GM21619 (cell line): ENCODE measurements at regions not wholly inside any gene's neighbourhood (a gene's known extent, or its start where the extent isn't known, plus 50 kb on each side); places are given as distances from the start of the nearest gene placed in this dataset.
A peak's percentile ranks its signal among the peaks of the same experiment; 100 is the strongest.

Experiments
- ATAC-seq: cut with Tn5 transposase; IDR thresholded peaks from one replicate; pipeline ENCODE4 v1.9.1; 2021; ENCODE audit not compliant: unreplicated experiment

DNA sequence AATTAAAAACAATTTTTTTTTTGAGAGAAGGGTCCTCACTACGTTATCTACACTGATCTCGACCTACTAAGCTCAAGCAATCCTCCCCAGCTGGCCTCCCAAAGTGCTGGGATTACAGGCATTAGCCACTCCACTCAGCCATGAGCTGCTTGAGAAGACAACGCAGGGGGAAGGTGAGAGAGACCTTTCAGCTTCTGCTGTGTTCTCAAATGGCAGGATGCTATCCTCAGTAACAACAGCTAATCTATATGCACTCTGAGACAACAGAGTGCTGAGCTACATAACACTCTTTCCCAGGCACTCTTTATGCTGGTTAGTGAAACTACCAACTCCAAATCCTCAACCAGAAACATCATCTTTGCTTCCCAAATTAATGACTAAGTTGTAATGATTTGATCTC lies 526.1 kb downstream of the CCER1 start:
- ATAC-seq, result no peak

GRCh38 chr12:90428465-90428864 lies 526.5 kb downstream of the CCER1 start:
- ATAC-seq, result no peak

DNA sequence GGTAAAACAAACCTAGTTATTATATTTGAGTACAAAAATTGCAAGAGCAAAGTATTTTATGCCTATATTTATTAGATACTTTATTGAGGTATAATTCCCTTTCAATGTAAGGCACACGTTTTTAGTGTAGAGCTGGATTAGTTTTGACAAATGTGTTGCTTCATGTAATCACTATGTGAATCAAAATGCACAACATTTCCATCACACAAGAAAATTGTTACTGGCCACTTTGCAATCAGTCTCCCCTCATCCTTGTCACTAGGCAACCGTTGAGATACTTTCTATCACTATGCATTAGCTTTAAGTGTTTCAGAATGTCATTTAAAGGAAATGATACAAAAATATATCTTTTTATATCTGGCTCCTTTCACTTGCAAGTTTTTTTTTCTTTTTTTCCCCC lies 531.0 kb downstream of the CCER1 start:
- ATAC-seq, result no peak

DNA sequence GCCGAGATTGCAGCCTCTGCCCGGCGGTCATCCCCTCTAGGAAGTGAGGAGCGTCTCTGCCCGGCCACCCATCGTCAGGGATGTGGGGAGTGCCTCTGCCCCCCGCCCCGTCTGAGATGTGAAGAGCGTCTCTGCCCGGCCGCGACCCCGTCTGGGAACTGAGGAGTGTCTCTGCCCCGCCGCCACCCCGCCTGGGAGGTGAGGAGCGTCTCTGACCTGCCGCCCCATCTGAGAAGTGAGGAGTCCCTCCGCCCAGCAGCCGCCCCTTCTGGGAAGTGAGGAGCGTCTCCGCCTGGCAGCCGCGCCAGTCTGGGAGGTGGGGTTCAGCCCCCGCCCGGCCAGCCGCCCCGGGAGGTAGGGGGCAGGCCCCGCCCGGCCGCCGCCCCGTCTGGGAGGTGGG lies 544.0 kb downstream of the CCER1 start:
- ATAC-seq, result no peak

GRCh38 chr12:90407841-90408240 lies 547.1 kb downstream of the CCER1 start:
- ATAC-seq, result no peak

- ATAC-seq, result peak; percentile 79
Measured at GRCh38 chr12:90404071-90404470, 550.9 kb downstream of the CCER1 start.

DNA sequence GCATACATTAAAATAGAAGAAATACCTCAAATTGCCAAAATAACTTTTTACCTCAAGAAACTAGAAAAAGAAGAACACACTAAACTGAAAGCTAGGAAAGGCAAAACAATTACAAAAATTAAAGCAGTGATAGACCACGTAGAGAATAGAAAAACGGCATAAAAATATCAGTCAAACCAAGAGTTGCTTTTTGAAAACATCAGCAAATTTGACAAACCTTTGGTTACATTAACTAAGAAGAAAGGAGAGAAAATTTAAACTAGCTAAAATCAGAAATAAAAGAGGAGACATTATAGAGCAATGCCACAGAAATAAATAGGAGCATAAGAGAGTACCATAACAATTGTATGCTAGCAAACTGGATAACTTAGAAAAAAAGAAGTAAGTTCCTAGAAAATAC lies 553.8 kb downstream of the CCER1 start:
- ATAC-seq, result no peak

DNA sequence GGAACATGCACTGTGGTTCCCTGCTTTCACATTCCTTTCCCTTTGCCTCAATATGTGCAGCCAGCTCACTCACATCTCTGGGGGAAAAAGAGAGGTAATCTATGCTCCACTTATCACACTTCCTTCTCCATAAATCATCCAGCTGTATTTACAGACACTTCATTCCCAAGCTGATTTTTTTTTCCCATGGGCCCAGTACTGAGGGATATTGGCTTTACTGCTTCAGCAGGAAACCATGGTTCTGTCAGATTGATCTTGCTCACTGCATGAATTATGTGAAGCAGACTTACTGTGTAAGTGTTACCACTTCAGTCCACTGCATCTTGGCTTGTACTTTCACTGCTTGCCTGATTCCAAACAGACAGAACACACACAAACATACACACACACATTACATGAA lies 555.6 kb downstream of the CCER1 start:
- no peak for ATAC-seq

GRCh38 chr12:90398285-90398836 lies 556.6 kb downstream of the CCER1 start:
- ATAC-seq, result no peak

DNA sequence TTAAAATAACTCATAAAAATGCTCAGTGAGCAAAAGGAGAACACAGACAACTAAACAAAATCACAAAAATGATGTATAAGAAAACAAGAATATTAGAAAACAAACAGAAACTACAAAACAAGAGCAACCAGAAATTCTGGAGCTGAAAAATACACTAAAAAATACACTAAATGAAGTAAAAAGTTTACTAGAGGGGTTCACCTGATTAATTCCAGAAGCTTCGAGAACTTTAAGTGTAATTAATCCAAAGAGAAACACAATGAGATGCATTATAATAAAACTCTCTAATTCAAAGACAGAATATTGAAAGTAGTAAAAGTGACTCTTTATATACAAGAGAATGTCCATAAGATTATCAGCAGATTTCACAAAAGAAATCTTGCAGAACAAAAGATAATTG lies 558.4 kb downstream of the CCER1 start:
- no peak for ATAC-seq

DNA sequence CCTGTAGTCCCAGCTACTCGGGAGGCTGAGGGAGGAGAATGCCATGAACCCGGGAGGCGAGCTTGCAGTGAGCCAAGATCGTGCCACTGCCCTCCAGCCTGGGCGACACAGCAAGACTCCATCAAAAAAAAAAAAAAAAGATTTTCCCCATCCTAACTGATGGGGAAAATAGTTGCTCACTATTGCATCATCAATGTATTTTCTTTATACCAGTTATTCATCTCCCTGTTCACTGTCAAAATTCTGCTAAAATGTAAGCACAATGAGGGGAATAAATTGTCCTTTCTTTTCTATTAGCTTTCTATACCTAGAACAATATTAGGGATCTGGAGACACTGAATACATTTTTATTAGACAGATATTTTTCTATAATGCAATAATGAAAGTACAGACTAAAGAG lies 561.3 kb downstream of the CCER1 start:
- ATAC-seq, result no peak

DNA sequence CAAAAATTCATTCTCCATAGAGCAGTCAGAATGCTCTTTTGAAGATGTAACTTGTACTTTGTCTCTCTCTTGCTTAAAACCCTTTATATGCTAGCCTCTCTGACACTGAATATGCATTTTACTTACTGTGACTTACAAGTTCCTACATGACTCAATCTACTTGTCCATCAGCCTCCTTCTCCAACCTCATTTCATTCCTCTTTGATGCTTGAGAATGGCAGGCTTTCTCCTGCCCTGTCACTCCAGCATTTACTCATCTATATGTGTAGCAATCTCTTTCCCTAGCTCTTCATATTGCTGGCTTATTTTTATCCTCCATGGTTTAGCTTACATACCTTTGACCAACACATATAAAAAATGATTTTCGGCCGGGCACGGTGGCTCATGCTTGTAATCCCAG lies 561.9 kb downstream of the CCER1 start:
- ATAC-seq, result no peak

- ATAC-seq, result no peak
Measured at GRCh38 chr12:90390947-90391346, 564.0 kb downstream of the CCER1 start.

- no peak for ATAC-seq
Measured at GRCh38 chr12:90368081-90368480, 586.9 kb downstream of the CCER1 start.

DNA sequence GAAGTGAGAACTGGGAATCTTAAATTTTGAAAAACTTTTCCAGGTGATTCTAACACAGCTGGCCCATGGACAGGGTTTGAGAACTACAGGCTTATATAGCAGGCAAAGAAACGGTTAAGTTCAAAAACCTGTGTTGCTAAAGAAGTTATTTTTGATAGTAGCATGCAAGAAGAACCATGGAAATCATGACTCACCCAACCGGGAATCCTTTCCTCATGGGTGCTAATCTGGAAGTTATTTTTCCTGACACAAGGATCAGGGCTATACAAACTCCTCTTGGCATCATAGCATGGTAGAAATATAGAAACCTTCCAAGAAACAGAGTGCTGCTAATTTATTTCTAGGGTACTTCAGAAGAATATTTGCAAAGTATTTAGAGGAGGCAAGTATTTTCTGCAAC lies 588.7 kb downstream of the CCER1 start:
- no peak for ATAC-seq

DNA sequence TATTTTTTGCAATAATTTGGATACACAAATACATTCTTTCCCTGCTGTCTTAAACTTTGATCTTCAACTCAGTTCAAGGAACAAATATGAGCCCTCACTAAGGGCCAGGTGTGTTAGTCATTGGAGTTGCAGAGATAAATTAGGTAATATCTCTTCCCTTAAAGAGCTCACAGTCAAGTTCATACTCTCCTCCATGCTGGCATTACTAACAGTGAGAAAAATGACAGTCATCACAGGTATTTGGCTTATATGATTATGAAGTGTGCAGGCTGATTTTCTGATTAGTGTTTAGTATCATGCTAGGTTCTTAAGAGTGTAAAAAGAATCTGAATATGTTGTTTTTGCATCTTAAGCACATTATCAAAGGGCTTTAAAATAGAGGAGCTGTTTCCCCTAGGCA lies 594.7 kb downstream of the CCER1 start:
- ATAC-seq, result no peak

DNA sequence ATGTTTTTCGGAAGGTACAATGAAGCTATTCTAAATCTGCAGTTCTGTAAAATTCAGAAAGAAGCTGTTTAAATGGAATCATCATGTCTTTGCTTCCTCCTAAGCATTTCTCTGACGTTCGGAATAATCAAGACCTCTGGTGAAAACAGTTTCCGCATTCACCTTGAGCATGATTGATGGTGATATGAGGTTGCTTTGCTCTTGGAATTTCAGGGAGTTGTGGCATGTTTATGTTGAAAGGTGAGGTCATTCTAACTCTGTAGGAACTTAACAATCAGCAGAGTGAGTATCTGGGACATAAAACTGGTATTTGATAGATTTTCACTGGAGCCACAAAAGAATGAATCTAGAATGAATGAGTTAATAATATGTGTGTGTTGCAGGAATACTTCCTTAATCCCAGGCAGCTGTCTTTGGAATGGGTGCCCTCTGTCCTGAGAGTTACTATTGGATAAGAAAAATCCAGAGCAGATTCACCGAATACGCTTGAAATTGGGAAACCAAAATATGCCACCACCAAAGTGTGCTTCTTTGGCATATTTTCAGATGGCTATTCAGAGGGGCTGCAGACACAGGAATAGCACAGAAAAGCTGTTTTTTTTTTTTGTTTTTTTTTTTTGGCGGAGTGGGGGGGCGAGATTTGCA lies 599.1 kb downstream of the CCER1 start:
- ATAC-seq, result no peak

DNA sequence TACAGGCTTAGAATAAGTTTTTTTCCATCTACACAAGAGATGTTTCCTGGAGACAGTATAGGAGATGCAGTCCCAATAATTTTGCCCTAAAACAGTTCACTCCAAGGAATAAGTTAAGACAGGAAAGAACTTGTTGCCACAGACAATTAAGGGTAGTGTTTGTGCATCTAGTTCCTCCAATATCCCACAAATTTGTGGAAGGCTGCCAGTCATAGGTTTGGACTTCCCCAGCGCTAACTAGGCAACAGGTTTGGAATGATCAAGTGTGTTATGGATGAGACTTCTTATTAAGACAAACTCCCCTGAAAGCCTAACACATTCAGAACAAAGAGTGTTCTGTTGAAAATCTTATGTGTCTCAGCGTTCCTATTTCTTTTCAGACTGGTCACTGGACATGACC lies 611.0 kb downstream of the CCER1 start:
- no peak for ATAC-seq

GRCh38 chr12:90342081-90342480 lies 612.9 kb downstream of the CCER1 start:
- ATAC-seq, result no peak

- ATAC-seq, result no peak
Measured at GRCh38 chr12:90339837-90340236, 615.1 kb downstream of the CCER1 start.

DNA sequence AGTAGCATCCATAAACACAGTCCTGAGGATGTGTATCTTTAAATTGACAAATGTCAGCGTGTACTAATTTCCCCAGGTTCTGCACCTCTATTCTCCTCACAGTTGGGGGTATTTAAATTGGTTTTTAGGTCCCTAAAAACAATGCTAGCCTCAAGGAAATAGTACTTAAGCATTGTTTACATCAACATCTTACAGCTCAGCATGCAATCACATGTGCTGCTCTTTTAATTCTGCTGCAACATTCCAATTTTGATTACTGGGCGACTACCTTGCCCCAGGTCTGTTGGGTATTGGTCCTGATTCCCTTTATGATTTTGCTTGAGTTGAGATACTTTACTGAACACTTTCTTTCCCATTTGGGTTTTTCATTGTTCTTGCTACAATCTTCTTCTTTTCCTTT lies 616.6 kb downstream of the CCER1 start:
- ATAC-seq, result no peak

DNA sequence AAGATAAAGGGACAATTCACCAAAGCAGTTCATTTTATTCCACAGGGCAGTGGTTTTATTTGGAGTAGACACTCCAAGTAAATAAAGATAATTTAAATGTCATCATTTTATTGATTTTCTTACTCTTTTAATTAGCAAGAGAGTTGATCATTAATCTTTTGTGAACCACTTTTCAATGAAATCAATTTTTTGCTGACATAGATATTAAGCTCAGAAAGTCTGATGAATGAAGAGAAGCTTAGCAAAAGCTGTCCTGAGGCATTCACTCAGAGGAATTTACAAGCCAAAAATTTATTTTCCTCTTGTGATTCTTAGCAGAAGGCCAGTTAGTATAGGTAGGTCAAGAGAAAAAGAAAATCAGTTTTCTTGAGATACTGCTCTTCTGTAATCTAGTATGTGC lies 618.0 kb downstream of the CCER1 start:
- no peak for ATAC-seq

- ATAC-seq, result no peak
Measured at GRCh38 chr12:90335566-90335965, 619.4 kb downstream of the CCER1 start.
